Endothelial cell of hepatic sinusoid (primary cell): ENCODE measurements at regions not wholly inside any gene's neighbourhood (a gene's known extent, or its start where the extent isn't known, plus 50 kb on each side); places are given as distances from the start of the nearest gene placed in this dataset.

ENCODE experiments used
- in situ Hi-C: cut with HindIII; loops from 2 replicates; pipeline ENCODE4 v1.10.0; 2017; ENCODE audit warnings: low sequenced_read_pairs

- in situ Hi-C loops: no loop called here
Measured at GRCh38 chr16:22743401-22743800, 70.6 kb upstream of the HS3ST2 start.

- in situ Hi-C loops: no loop called here
Measured at GRCh38 chr16:22751104-22751667, 62.8 kb upstream of the HS3ST2 start.

- in situ Hi-C loops: no loop called here
Measured at GRCh38 chr16:22751685-22752084, 62.3 kb upstream of the HS3ST2 start.

- in situ Hi-C loops: no loop called here
Measured at GRCh38 chr16:22753451-22753850, 60.5 kb upstream of the HS3ST2 start.

- in situ Hi-C loops: no loop called here
Measured at GRCh38 chr16:22754577-22754976, 59.4 kb upstream of the HS3ST2 start.

GRCh38 chr16:22757202-22757601 lies 56.8 kb upstream of the HS3ST2 start:
- in situ Hi-C loops: no loop called here

- in situ Hi-C loops: no loop called here
Measured at GRCh38 chr16:22762486-22762885, 51.5 kb upstream of the HS3ST2 start.

GRCh38 chr16:22763437-22764080 lies 50.4 kb upstream of the HS3ST2 start:
- in situ Hi-C loops: no loop called here
